GM21619 (cell line): ENCODE measurements at regions not wholly inside any gene's neighbourhood (a gene's known extent, or its start where the extent isn't known, plus 50 kb on each side); places are given as distances from the start of the nearest gene placed in this dataset.
"Not testable (repeated sequence)": the region's sequence is repeated elsewhere in the genome, so short reads cannot be mapped to it uniquely, and the experiment has no call there.

Experiments
- ATAC-seq: cut with Tn5 transposase; IDR thresholded peaks from one replicate; pipeline ENCODE4 v1.9.1; 2021; ENCODE audit not compliant: unreplicated experiment

DNA sequence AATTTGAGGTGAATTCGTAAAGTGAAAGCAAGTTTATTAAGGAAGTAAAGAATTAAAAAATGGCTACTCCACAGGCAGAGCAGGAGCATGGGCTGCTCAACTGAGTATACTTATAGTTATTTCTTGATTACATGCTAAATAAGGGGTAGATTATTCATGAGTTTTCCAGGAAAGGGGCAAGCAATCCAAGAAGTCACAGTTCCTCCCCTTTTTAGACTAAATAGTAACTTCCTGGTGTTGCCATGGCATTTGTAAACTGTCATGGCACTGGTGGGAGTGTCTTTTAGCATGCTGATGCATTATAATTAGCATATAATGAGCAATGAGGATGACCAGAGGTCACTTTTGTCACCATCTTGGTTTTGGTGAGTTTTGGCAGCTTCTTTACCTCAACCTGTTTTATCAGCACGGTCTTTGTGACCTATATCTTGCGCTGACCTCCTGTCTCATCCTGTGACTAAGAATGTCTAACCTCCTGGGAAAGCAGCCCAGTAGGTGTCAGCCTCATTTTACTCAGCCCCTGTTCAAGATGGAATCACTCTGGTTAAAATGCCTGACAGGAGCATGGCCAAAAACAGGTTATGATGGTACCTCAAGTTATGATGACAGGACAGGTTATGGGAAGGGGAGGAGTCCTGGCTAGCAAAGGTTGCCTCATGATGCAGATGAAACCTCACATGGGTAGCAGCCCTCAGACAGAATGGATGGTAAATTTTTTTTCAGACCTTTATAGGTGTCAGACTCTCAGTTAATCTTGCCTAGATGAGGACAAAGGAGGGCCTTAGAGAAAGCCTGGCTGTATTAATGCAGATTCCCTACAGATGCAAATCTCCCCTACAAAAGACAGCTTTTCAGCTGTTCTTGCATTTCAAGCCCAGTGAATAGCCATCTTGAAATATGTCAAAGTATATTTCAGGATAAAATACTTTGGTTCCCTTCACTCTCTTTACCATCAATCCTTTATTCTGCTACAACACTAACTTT lies 49.7 kb downstream of the SIPA1L2 start:
- no peak for ATAC-seq

DNA sequence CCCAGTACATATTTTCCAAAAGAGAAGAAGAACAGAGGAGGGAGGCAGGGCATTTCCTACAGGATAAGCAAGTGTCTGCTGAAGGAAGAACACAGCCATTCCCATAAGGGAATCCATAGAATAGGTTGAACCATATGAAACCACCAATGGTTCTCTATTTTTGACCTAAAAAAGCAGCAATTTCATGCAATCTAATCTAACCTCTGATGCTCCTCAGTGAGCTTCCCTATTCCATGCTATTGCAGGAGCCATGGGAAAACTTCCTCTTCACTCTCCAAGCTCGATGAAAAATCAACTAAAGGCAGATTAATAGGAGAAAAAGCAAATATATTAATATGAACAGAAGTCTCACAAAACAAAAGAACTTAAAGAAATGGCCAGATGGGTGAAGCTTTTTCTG lies 50.5 kb downstream of the SIPA1L2 start:
- ATAC-seq = no peak

DNA sequence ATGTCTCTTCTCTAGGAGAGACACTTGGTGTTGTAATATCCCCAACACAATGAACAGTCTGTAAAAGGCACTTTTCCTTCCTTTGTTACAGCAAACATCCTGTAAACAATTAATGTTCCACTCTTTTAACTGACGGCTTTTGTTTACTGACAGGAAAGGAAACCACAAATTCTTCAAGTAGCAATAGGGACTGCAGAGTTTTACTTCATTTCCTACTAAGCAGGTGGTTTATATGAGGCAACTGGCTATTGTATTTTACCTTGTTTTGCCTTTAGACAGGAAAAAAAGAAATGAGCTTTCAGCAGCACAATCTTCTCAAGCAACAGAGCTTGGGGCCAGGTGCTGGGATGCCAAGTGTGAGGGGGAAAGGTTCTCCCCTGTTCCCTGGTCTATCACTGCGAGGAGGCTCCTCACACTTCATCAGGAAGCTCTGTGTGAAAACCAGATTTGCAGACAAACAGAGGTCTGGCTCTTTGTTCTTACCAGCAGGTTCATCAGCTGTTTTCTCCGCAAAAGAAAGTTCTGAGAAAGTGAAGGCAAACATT lies 51.2 kb downstream of the SIPA1L2 start:
- peak; percentile 92 for ATAC-seq

DNA sequence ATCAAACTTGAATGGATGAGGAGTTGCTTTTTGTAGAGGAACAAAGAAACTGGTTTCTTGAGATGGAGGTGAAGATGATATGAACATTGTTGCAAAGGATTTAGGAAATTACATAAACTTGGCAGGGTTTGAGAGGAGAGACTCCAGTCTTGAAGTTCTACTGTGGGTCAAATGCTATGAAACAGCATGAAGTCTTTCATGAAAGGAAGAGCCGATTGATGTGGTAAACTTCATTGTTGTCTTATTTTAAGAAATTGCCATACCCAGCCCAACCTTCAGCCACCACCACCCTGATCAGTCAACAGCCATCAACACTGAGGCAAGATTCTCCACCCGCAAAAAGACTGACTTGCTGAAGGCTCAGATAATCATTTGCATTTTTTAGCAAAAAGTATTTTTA lies 52.2 kb downstream of the SIPA1L2 start:
- ATAC-seq = no peak

DNA sequence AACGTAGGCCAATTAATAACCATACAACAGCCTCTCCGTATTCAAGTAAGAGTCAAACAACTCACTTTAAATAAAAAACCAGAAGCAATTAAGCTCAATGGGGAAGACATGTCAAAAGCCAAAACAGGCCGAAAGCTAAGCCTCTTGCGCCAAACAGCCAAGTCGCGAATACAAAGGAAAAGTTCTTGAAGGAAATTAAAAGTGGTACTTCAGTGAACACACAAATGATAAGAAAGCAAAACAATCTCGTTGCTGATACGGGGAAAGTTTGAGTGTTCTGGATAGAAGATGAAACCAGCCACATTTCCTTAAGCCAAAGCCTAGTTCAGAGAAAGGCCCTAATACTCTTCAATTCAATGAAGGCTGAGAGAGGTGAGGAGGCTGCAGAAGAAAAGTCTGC lies 53.4 kb downstream of the SIPA1L2 start:
- no peak for ATAC-seq

DNA sequence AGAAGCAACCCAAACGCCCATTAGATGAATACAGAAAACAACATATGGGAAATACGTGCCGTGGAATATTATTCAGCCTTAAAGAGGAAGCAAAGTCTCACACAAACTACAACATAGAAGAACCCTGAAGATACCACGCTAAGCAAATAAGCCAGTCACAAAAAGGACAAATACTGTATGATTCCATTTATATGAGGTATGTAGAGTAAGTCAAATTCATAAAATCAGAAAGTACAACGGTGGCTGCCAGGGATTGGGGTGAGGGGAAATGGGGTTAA lies 54.2 kb downstream of the SIPA1L2 start:
- no peak for ATAC-seq

DNA sequence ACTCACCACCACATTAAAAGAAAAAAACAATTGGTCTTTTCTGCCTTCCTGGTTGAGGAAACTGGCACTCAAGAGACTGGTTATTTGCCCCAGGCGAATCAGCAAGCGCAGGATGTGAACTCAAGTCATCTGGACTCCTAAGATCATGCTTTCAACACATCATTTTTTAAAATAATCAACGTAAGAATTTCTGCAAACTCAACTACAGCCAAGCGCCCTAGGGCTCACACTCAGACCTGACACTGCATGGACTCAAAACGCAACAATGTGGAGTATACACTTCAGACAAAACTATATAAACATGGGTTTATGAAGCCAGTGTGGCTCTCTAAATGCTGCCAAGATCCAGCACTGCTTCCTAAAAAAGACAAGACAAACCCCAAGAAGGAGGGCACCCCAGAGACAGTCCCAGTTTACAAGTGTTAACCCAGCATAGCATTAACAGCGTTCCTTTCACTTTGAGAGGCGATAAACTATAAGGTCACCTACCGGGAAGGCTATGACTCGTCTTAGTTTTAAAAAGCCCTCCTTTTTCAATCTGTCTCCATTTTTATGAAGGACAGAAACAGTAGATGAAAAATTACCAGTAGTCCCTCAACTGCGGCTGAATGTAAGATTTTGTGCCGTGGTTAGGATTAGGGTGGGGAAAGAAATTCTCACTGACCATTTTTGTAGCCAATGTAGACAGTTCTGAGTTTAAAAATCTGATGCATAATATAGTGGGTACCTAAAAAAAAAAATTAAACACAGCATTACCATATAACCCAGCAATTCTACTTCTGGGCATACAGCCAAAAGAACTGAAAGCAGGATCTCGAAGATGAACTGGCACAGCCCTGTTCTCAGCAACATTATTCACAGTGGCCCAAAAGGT lies 54.8 kb downstream of the SIPA1L2 start:
- ATAC-seq = no peak

DNA sequence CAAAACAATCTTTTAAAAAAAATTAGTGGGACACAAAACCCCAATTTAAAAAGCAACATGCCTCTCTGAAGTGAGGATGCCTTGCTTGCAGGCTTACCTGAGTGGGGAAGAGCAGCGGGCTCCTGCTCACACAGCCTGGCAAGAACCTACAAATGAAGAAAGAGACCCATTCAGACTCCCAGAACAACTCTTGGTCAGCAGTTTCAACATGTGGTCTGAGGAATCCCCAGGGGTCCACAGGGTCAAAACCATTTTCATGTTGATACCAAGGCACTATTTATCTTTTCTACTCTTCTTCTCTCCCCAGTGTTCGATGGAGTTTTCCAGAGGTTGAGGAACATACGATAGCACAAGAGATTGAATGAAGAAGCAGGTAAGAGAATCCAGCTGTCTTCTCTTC lies 55.9 kb downstream of the SIPA1L2 start:
- no peak for ATAC-seq

DNA sequence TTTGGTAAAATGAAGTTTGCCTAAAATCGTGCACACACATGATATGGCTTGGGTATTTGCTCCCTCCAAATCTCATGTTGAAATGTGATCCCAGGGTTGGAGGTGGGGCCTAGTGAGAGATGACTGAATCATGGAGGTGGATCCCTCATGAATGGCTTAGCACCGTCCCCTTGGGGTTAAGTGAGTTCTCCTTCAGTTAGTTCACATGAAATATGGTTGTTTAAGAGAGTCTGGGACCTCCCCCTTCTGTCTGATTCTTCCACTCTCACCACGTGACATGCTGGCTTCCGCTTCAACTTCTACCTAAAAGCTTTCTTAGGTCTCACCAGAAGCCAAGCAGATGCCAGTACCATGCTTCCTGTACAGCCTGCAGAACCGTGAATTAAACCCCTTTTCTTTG lies 58.4 kb downstream of the SIPA1L2 start:
- ATAC-seq = no peak

DNA sequence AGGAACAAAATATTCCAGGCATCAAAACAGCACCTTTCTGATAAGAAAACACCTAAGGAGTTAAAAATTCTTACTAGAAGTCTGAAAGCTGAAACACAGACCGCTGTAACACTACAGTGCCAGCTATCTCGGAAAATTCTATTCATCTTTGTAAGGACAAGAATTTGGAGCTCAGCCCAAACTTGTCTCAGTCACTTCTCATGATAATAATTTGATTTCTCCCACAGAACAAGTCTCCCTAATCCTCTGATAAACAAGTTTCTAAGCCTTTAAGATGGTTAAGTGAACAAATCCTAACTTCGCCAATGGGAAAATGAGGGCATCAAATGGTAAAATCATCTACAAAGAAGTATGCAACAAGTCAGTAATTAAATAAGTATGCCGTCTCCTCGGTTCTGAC lies 59.9 kb downstream of the SIPA1L2 start:
- no peak for ATAC-seq

DNA sequence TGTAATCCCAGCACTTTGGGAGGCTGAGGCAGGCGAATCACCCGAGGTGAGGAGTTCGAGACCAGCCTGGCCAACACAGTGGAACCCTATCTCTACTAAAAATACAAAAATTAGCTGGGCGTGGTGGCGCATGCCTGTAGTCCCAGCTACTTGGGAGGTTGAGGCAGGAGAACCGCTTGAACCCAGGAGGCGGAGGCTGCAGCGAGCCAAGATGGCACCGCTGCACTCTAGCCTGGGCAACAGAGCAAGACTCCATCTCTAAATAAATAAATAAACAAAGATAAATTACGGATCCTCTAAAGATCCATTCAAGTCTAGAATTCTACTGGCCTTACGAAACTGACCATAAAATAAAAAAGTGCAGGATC lies 60.4 kb downstream of the SIPA1L2 start:
- ATAC-seq = not testable (repeated sequence)

DNA sequence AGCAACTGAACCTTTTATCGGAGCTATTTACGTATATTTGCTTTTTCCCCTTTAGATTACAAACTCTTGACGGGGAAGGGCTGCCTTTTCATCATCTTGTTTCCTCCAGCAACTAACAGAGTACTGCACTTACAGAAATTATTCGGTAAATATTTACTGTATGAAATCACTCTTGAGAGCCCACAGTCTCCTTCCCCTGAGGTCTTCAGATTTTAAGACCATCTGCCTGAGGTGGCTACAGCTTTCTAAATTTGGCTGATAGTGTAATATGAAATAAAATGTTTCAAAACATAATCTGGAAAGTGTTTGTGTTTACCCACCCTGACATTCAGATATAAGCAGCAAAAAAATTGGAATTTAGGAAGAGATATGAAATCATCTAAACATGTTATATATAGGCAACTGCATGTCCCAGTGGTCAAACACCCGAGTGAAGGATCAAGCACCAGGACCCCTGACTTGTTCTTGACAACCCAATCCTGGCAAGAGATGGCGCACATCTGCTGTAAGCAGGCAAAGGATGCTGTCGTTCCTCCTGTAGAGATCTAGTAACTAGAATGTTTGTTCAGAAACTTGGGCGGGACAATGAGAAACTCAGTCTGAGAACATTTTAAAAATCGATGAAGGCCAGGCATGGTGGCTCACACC lies 60.9 kb downstream of the SIPA1L2 start:
- ATAC-seq = no peak

DNA sequence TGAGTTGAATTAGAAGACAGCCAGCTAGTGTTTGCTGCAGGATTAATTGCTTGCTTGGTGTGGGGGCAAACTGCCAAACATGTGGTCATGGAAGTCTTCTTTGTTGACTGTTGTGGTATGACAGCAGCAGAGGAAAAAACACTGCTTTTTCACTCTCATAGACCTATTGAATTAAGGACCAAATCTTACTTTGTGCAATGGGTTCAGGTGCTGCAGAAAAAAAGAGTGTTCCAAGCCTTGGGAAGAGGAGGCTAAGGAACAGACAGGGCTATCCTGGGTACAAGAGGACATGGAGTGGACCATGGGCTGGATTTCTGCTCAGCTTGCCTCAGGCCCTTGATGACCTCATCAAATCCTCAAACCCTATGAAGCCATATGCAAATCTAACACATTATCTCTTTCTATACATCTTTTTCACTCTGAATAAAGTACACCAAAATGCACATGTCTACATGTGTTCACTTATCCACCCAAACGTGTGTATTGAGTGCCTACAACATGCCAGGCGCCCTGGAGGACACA lies 61.5 kb downstream of the SIPA1L2 start:
- ATAC-seq = no peak

DNA sequence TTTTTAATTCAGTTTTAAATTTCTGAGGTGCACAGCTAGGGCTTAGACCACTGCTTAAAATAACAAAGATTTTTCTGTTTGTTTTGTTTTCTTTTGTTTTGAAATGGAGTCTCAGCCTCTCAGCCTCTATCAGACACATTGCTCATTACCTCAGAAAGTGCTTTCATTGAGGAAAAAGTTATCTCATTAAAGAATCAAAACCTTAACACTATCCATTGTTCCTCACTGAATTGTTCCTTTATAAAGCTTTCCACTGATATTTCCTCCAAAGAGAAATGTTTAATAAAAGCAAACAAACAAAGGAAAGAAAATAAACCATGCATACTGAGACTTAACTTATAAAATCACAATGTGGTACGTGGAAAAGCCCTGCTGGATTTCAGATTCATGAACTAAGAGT lies 63.8 kb downstream of the SIPA1L2 start:
- ATAC-seq = no peak

DNA sequence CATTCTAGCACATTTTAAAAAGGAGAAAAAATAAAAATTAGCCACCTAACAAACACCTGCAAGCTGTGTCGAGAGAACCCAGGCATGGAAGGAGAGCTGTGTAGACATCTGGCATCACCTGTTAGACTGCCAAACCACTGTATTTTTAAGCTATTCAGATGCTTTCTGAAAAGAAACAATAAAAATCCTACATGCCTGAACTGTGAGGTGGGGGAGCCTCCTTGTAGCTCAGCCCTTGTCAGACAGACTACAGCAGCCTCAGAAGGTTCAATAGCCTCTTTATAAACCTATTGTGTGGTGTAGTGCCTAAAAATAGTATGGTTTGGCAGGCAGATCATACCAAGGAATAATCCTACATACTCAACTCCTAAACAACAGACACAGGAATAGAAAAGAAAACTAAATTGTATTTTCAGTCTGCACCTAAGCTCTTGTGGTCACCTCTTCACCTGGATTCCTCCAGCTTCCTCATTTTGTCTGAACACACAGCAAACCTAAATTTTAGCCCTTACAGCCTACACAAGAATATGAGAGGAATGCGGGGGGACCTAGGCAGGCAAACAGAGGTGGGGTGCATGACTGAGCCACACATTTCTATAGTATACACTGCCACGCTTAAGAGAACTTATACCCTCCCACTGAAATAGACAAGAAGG lies 67.0 kb downstream of the SIPA1L2 start:
- no peak for ATAC-seq

DNA sequence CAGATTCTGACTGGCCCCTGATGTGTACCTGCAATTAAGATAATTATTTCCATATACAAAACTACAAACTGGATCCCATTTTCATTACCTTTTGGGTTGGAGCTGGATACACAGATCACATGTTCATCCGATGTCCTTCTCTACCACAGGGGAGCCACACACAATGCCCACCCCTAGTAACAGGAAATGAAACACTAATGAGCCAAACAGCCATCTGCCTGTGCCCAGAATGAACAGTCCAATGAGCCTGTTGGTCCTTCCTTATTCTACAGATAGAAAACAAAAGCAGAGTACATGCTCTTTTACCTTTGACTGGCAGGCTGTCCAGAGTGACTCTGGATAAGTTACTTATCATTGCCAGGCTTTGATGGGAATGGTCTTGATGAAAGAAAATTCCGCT lies 68.6 kb downstream of the SIPA1L2 start:
- ATAC-seq = no peak

DNA sequence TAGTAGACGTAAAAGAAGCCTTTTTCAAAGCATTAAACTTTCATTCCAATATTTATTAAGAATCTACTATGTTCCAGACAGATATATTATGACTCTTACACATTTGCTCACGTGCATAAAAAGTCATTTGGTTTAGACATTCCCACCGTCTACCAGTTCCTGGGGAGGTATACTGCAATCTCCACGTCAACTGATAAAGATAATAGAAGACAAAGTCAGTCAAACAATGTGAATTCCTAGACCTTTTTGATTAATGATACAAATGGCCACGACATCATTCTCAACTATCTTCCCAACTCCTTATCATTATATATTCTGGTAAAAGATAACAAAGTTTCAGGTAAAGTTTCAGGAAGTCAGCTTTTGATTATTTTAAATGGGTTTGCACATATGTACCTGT lies 69.0 kb downstream of the SIPA1L2 start:
- no peak for ATAC-seq

DNA sequence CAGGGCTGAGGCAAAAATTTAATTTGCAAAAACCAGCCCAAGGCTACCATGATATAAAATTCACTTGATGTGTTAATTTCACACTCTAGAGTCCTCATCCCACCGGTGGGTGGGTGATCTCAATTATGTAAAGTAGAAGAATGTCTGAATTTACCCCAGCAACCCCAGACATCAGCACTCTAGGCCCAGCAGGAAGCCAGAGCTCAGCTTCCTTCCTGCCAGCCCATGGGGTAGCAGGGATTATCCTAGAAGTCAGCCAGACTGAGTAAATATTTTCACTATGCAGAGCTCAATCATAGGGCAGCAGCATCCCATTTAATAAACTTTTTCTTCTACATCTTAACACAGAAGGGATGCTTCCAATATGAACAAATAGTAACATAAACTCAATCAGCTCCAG lies 71.0 kb downstream of the SIPA1L2 start:
- no peak for ATAC-seq

DNA sequence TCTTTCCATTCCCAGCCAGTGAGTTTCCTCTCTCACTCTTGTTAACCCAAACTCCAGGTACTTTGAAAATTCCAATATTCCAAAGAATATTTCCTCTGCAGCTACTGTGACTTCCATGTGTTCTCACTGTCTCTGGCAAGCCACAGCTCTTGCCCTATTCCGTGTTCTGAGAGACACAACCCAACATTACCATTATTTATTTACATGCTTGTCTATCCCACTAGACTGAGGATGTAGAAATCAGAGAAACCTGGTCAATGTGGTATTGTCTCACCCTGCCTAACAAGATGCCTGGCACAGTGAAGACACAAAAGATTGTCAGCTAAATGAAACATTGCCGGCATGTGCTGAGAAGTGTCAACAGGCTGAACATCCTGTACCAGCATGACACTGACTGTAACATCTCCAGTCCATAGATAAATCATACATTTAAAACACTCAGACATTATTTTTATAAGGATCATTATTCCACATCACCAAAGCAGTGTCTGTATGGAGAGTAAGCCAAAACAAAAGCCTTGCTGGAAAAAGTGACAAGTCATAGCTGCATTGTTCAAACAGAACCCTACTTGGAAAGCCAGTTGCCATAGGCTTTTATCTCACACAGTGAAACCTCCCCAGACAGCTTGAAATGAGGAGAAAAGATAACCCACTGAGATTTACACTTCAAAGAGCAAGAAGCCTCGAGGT lies 72.3 kb downstream of the SIPA1L2 start:
- ATAC-seq = no peak

DNA sequence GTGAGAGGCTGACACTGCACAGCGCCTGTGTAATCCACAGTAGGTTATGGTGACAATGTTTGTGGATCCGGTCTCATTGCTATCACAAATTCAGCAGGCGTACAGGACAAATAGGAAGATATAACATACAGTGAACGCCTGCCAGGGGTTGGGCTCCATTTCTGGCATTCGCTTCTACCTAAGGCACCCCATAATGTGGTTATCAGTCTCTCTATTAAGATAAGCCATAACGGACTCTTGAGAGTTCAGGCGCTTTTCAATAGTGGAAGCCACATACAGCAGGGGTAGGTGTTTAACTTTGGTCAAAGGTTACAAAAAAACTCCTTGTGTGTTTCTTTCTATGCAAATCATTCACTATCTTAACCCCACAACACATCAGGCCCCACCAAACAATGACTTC lies 72.8 kb downstream of the SIPA1L2 start:
- no peak for ATAC-seq
